ENCODE measurements at regions not wholly inside any gene's neighbourhood (a gene's known extent, or its start where the extent isn't known, plus 50 kb on each side); places are given as distances from the start of the nearest gene placed in this dataset.

GRCh38 chr13:65868884-65869283, 1361.3 kb downstream of the PCDH9 start:
- no peak for DNase-seq

DNA sequence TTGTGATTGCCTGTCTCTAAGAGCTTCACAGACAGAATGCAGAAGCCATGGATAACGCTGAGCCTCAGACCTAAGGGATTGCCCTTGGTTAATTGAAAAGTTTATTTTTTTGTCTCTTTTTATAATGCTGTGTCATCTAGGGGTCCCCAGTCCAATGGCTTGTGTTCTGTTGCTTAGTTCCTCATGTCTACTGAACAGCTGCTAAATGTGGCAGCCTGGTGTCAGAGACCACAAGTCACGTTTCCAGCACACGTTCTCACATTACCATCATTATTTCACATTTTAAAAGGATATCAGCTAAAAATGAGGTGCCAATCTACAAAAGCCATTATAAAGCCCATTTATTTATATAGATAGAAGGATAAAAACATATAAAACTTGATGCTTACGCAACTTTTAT, 1362.0 kb downstream of the PCDH9 start:
- DNase-seq, result no peak

DNA sequence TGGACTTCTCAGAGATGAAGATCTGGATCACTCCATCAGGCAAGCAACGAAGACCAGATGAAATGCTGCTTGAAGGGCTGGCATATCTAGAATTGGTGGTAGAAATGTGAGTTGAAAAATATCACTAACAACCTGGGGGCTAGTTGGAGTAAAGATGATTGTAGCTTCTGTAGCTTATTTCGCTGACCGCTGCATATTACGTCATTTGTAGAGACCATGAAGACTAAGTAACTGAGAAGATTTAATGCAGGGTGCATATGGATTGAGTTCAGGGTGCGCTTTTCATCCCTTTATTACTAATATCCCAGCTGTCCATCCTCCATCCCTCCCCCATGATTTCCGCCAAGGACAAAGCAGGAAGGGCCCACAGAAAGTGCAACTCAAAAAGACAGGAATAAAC, 1364.0 kb downstream of the PCDH9 start:
- no peak for DNase-seq

GRCh38 chr13:65865206-65865605, 1364.9 kb downstream of the PCDH9 start:
- DNase-seq, result no peak

DNA sequence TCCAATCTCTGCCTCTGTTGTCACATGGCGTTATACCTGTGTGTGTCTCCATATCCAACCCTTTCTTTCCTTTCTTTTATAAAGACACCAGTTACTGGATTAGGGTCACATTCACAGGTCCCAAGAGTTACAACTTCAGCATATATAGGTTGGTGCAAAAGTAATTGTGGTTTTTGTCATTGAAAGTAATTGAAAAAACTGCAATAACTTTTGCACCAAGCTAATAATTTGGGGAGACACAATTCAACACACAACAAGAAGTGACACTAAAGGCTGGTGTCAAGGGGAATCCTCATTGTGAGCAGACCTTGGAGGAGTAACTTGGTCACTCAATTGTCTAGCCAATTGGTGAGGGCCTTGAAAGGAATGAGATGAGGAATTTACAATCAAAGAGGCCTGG, 1366.1 kb downstream of the PCDH9 start:
- DNase-seq, result no peak

GRCh38 chr13:65860306-65860705, 1369.8 kb downstream of the PCDH9 start:
- no peak for DNase-seq

DNA sequence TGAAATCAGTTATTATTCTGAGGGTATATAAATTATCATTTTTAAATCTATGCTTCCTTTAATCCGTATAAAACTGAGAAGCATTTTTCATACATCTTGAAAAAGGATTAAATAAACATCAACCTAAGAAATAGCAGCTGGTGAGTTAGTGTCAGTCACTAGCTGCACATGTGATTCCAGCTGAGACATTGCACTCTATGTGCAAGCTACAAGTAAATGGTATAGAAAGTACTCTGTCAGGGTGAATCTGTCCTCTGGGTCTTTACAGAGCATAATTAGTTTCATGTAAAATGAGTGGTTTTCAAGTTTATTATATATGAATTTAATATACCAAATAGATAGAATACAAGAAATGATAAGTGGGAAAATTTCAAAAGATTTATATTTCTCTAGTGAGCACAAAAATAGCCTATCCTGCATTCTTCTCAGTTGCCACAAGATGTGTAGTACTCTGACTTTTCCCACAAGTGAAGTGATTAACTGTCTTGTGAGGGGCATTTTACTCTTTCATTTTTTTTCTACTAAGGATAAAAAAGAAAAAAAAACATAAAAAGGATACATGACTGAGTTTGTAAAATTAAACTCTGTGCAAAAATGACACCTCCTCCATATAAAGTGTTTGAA, 1372.1 kb downstream of the PCDH9 start:
- no peak for DNase-seq

GRCh38 chr13:65856431-65856830, 1373.7 kb downstream of the PCDH9 start:
- no peak for DNase-seq

DNA sequence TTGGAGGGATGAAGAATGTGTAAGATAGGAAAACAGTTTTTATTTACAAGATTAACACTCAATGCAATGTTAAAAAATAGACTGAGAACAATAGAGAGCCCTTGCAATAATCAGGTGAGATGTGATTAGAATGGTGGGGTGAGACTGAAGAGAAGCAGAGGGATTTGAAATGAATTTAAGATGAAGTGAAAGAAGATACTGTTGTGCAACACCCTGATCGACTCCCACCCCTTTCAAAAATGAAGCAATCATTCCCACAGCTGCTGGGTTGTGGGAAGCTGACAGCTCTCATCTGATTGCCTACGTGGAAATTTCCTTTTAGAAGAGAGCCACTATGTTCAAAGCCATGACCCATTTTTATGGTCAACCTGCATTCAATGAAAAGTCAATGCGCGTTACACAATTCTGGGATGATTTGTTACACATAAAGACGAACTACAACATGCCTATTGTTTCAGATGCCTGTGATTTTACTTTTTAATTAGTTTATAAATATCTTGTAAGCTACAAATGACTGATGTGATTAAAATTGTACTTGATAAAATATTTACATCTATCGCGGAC, 1374.8 kb downstream of the PCDH9 start:
- DNase-seq, result no peak

DNA sequence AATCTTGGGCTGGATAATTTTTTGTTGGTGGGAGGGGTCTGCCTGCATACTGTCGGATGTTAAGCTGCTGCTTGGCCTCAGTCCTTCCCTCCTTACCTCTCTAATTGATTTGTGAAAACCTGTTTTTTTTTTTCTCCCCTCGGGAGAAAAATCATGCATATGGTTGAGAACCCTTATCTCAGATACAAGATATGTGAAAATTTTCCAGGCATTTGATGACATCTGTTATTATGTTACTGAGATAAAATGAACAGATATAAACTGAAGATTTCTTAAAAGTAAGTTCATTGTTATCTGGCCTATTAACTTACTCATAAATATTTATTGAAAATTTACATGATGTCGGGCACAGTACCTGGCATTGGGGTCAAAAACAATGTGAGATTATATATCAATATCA, 1375.7 kb downstream of the PCDH9 start:
- no peak for DNase-seq

- no peak for DNase-seq
These were observed 1385.8 kb downstream of the PCDH9 start for GRCh38 chr13:65844266-65844841.

DNA sequence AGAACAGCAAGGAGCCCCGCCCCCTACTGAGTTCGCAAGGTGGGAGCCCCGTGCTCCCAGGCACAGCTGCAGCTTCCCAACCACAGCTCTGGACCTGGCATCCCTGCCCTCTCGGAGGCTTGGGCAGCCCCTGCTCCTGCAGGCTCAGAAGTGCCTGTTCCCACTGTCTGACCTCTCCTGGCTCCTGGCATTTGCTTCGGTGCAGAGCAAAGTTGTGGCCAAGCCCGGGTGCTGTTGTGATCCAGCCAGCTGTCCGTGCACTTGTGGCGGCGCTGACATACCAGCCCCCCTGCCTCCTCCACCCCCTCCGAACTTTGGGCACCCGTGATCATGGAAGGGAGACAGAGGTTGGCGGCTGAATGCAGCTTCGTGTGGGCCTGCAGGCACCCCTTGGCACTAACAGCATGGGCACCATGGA, 1386.8 kb downstream of the PCDH9 start:
- no peak for DNase-seq

DNA sequence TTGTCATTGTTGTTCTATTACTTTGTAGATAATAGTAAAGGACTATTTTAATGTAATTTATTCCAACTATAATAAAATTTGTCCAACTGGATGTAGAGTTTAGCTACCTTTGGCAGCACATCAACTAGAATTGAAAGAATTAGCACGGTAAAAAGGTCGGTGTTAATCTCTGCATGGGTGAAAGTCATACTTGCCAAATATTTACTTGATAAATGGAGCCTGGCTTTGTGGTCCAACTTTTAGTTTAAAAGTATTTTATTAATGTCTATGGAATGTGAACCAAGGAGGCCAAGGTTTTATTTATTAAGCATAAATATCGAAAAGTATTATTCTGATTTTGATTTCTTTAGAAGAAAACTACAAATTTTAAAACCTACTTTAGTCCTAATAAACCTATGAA, 1389.0 kb downstream of the PCDH9 start:
- no peak for DNase-seq

GRCh38 chr13:65836066-65836465, 1394.1 kb downstream of the PCDH9 start:
- DNase-seq, result no peak

DNA sequence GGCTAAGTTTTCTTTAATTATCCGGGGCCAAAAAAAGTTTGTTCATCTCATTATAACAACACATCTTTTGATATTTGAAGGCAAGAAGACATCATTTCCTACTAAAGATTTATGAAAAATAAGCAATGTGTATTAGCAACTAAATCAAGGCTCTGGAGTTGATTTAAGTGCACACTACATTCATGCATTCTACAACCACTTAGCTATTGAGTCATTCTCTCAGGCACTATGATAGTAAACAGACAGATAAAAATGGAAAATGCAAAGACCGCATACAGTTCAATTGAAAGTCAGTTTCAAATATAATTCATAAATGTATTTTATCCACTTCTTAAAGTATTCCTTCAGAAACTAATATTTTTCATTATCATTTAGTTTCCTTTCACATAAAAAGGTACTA, 1395.2 kb downstream of the PCDH9 start:
- no peak for DNase-seq

- DNase-seq, result no peak
These were observed 1399.5 kb downstream of the PCDH9 start for GRCh38 chr13:65830411-65831205.

DNA sequence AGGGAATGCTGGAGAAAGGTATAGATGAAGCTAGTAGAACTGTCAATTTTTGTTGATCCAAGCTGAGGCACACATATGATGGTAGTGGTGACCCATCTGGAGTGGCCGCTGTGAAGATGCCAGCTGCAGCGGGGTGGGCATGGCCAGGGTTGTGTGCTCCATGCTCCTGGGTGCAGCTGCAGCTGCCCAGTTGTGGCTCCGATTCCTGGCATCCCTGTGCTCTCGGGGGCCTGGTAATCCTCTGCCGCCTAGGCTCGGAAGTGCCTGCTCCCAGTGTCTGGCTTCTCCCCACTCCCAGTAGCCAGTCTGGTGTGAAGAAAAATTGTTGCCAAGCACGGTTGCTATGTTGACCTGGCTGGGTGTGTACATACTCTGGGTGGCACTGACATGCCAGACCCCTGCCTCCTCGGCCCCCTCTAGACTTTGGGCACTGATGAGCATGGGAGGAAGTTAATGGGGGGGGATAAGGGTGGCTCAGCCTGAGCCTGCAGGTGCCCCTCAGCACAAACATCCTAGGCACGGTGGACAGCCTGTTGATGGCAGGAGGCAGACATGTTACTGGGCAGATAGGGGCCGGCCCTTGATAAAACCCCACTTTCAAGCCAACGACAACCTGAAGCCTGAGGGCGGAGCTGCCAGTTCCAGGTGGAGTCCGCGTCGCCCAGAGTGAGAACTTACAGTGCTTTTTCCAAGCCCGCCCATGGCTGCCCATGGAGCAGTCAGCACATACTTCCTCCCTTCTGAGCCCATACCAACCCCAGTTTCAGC, 1400.7 kb downstream of the PCDH9 start:
- DNase-seq, result no peak

GRCh38 chr13:65826657-65827056, 1403.5 kb downstream of the PCDH9 start:
- no peak for DNase-seq

DNA sequence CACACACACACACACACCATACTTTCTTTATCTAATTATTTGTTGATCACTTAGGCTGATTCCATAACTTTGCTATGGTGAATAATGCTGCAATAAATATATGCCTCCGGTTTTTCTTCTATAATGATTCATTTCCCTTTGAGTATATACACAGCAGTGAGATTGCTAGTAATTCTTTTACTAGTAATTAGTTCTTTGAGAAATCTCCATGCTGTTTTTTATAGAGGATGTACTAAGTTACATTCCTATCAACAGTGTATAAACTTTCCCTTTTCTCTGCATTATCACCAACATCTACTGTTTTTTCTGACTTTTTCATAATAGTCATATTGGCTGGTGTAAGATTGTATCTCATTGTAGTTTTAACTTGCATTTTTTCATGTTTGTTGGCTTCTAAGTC, 1405.1 kb downstream of the PCDH9 start:
- no peak for DNase-seq

- no peak for DNase-seq
These were observed 1422.1 kb downstream of the PCDH9 start for GRCh38 chr13:65808061-65808460.

- no peak for DNase-seq
These were observed 1426.4 kb downstream of the PCDH9 start for GRCh38 chr13:65803530-65804392.

DNA sequence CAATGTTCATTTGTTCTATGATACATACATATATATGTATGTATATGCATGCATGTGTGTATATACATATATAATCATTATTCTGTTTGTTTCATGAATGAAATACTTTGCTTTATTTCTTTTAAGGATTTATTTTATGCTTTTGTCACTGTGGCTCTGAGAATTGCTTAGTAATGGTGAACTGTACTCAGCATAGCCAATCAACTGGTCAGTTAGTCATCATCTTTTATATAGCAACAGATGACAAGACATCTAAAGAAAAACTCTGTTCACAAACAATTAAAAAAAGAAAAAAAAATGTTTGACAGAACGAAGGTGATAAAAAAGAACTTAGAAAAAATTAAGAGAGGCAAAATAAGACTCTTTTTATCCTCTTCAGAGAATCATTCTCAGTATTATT, 1440.3 kb downstream of the PCDH9 start:
- DNase-seq, result no peak

All from NCI-H446 treated with DMSO at 0.1 percent for 48 hours (cell line).